PC-3 (cell line): ENCODE measurements at regions not wholly inside any gene's neighbourhood (a gene's known extent, or its start where the extent isn't known, plus 50 kb on each side); places are given as distances from the start of the nearest gene placed in this dataset.

ENCODE experiments used
- ATAC-seq: fragments of 200-7000 bp; cut with Tn5 transposase; 2 replicates; pipeline ENCODE4 v1.9.1; 2020; ENCODE audit warnings: mild to moderate bottlenecking, moderate library complexity
- BruUV-seq: library from RNA; stranded (reverse); fragments of 400-500 nt; replicated peaks from 2 replicates; lab custom pipeline; 2021; lab: Mats Ljungman, UMichigan
- CTCF ChIA-PET: fragments of 300-600 bp; sonication (Branson Sonifier 250); formaldehyde crosslinking; loops from one replicate; lab custom pipeline; 2022; ENCODE audit warnings: antibody characterized with exemption; lab: Charles Lee
- POLR2A ChIA-PET: fragments of 300-600 bp; sonication (Branson Sonifier 250); formaldehyde crosslinking; loops from one replicate; lab custom pipeline; 2022; ENCODE audit warnings: antibody characterized with exemption; ENCODE audit not compliant: unreplicated experiment; lab: Charles Lee
- DNase-seq: peaks from one replicate; pipeline ENCODE4 v3.0.0-alpha.2; 2015
- H2AFZ ChIP-seq: fragments of 300-600 bp; sonication (generic); 2 replicates; pipeline ENCODE4 v1.6.0; 2016; ENCODE audit warnings: antibody characterized with exemption, low read length
- H3F3A ChIP-seq: fragments of 300-600 bp; sonication (generic); one replicate; pipeline ENCODE4 v1.6.0; 2017; ENCODE audit warnings: antibody characterized with exemption, low read length, control low read depth, mild to moderate bottlenecking; ENCODE audit not compliant: unreplicated experiment
- H3K27ac ChIP-seq: fragments of 300-600 bp; sonication (generic); 2 replicates; pipeline ENCODE4 v1.5.1; 2016; ENCODE audit warnings: mild to moderate bottlenecking, low read length
- H3K27me3 ChIP-seq: fragments of 300-600 bp; sonication (generic); 2 replicates; pipeline ENCODE4 v1.6.1; 2016; ENCODE audit warnings: low read length, mixed read lengths
- H3K36me3 ChIP-seq: fragments of 300-600 bp; sonication (generic); 2 replicates; pipeline ENCODE4 v1.6.1; 2016; ENCODE audit warnings: low read depth, mixed run types, low read length, mixed read lengths
- H3K4me1 ChIP-seq: fragments of 300-600 bp; sonication (generic); 2 replicates; pipeline ENCODE4 v1.5.1; 2016; ENCODE audit warnings: low read length; ENCODE audit not compliant: insufficient read depth
- H3K4me2 ChIP-seq: fragments of 300-600 bp; sonication (generic); 2 replicates; pipeline ENCODE4 v1.6.0; 2016; ENCODE audit warnings: low read length
- H3K4me3 ChIP-seq: fragments of 300-600 bp; sonication (generic); 2 replicates; pipeline ENCODE4 v1.5.1; 2016; ENCODE audit warnings: mild to moderate bottlenecking, low read length, mixed read lengths
- H3K79me2 ChIP-seq: fragments of 300-600 bp; sonication (generic); 2 replicates; pipeline ENCODE4 v1.6.1; 2017; ENCODE audit warnings: low read length, mixed read lengths
- H3K9ac ChIP-seq: fragments of 300-600 bp; sonication (generic); 2 replicates; pipeline ENCODE4 v1.6.0; 2016; ENCODE audit warnings: mild to moderate bottlenecking, low read length
- H3K9me2 ChIP-seq: fragments of 300-600 bp; sonication (generic); replicated peaks from 2 replicates; pipeline ENCODE4 v1.6.1; 2016; ENCODE audit warnings: mixed run types, low read length, mixed read lengths
- H3K9me3 ChIP-seq: fragments of 300-600 bp; sonication (generic); 2 replicates; pipeline ENCODE4 v1.6.1; 2016; ENCODE audit warnings: low read length, mixed read lengths
- H4K20me1 ChIP-seq: fragments of 300-600 bp; sonication (generic); 2 replicates; pipeline ENCODE4 v1.6.1; 2016; ENCODE audit warnings: low read length, mixed read lengths
- CTCF ChIP-seq: fragments of 300-600 bp; sonication (generic); conservative IDR thresholded peaks from 2 replicates; pipeline ENCODE4 v1.5.1; 2017; ENCODE audit warnings: antibody characterized with exemption, low read depth, mild to moderate bottlenecking, low read length
- EZH2 ChIP-seq: fragments of 300-600 bp; sonication (generic); IDR thresholded peaks from one replicate; pipeline ENCODE4 v1.6.1; 2017; ENCODE audit warnings: antibody characterized with exemption, mild to moderate bottlenecking, low read length; ENCODE audit not compliant: unreplicated experiment
- EZH2phosphoT487 ChIP-seq: fragments of 300-600 bp; sonication (generic); IDR thresholded peaks from 2 replicates; pipeline ENCODE4 v1.6.1; 2018; ENCODE audit warnings: mild to moderate bottlenecking, antibody characterized with exemption, low read length, borderline replicate concordance
- intact Hi-C: fragments of 100-400 bp; cut with micrococcal nuclease; formaldehyde crosslinking; loops from 2 replicates; pipeline ENCODE4 v1.9.0; 2023

- H3K4me2 ChIP-seq, result no peak overlapping the region
Measured at GRCh38 chr4:178602833-178603232, 1160.6 kb upstream of the AGA start.

GRCh38 chr4:178611062-178611461 lies 1168.8 kb upstream of the AGA start:
- Histone ChIP-seq H3K9me2 (no peaks in the 10 kb centered on the region), H3K27ac (no peak overlapping the region), H3K4me2 (no peak overlapping the region), H3K9ac (no peak overlapping the region), H3K27me3 (0 out of 2 replicates have a peak, but pooled peaks cover 2% of the 10 kb centered on the region), H3F3A (no peaks in the 10 kb centered on the region), H4K20me1 (no peaks in the 10 kb centered on the region), H3K79me2 (no peaks in the 10 kb centered on the region), H2AFZ (no peak overlapping the region), H3K4me1 (no peaks in the 10 kb centered on the region), H3K36me3 (no peaks in the 10 kb centered on the region), H3K9me3 (no peaks in the 10 kb centered on the region), H3K4me3 (no peak overlapping the region)
- DNase-seq, result no peak
- POLR2A ChIA-PET, result no interaction called here
- ATAC-seq, result no peak
- TF ChIP-seq CTCF, result no peak
- no peak for TF ChIP-seq EZH2phosphoT487
- no peak for TF ChIP-seq EZH2
- CTCF ChIA-PET, result no interaction called here
- no TSS peak for BruUV-seq
- intact Hi-C loops, result no loop called here

More at GRCh38 chr4:178602833-178603232, 1160.6 kb upstream of the AGA start:
- Histone ChIP-seq H3K79me2 (no peaks in the 10 kb centered on the region), H3K9me2 (no peaks in the 10 kb centered on the region), H3K4me3 (no peak overlapping the region), H4K20me1 (no peaks in the 10 kb centered on the region), H3K9me3 (no peaks in the 10 kb centered on the region), H3K9ac (no peak overlapping the region), H3K27me3 (no peaks in the 10 kb centered on the region; the same call in 1 of the 2 replicates), H3K27ac (no peak overlapping the region), H3K36me3 (no peaks in the 10 kb centered on the region), H2AFZ (no peak overlapping the region), H3K4me1 (no peaks in the 10 kb centered on the region), H3F3A (no peaks in the 10 kb centered on the region)
- intact Hi-C loops, result no loop called here
- ChIA-PET CTCF (no interaction called here), POLR2A (no interaction called here)
- DNase-seq (no peak), ATAC-seq (no peak)
- TF ChIP-seq EZH2 (no peak), EZH2phosphoT487 (no peak), CTCF (no peak)
- BruUV-seq, result no TSS peak

GRCh38 chr4:178612733-178613132 lies 1170.5 kb upstream of the AGA start:
- Histone ChIP-seq H3K9ac (no peak overlapping the region), H2AFZ (no peak overlapping the region), H3K27ac (no peak overlapping the region), H3K4me2 (no peak overlapping the region), H4K20me1 (no peaks in the 10 kb centered on the region), H3K9me3 (no peaks in the 10 kb centered on the region), H3K4me3 (no peak overlapping the region), H3F3A (no peaks in the 10 kb centered on the region), H3K36me3 (no peaks in the 10 kb centered on the region), H3K27me3 (0 out of 2 replicates have a peak, but pooled peaks cover 3% of the 10 kb centered on the region), H3K9me2 (no peaks in the 10 kb centered on the region), H3K4me1 (no peaks in the 10 kb centered on the region), H3K79me2 (no peaks in the 10 kb centered on the region)
- TF ChIP-seq EZH2phosphoT487, result no peak
- TF ChIP-seq EZH2, result no peak
- TF ChIP-seq CTCF, result no peak
- intact Hi-C loops, result no loop called here
- ATAC-seq (no peak), DNase-seq (no peak)
- CTCF ChIA-PET, result no interaction called here
- BruUV-seq, result no TSS peak
- POLR2A ChIA-PET, result no interaction called here
